ENCODE measurements at regions not wholly inside any gene's neighbourhood (a gene's known extent, or its start where the extent isn't known, plus 50 kb on each side); places are given as distances from the start of the nearest gene placed in this dataset.
"Not testable (repeated sequence)": the region's sequence is repeated elsewhere in the genome, so short reads cannot be mapped to it uniquely, and the experiment has no call there.

- H3K4me3 ChIP-seq (ENCODE audit: low read depth, low read length); H3K4me1 ChIP-seq (ENCODE audit: control insufficient read depth, insufficient read depth, low read length); H3K27ac ChIP-seq (ENCODE audit: extremely low read depth, low read depth, low read length); POLR2A ChIA-PET; H3K36me3 ChIP-seq (ENCODE audit: control insufficient read depth in 2 of 2, insufficient read depth in 1 of 2, low read length in 2 of 2); H3K9me3 ChIP-seq (ENCODE audit: control insufficient read depth, insufficient read depth, low read depth, low read length): not testable (repeated sequence)
- CTCF ChIA-PET = interaction anchor here (0.6 to 2.4 kb wide), 3 partner anchors 154 to 634 kb away, joined by 3 to 11 read pairs (median 3); no protein-coding TSS in a partner anchor
- TF ChIP-seq, protein P1, sequence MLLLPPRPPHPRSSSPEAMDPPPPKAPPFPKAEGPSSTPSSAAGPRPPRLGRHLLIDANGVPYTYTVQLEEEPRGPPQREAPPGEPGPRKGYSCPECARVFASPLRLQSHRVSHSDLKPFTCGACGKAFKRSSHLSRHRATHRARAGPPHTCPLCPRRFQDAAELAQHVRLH (tag by site-specific recombination; IDR thresholded peaks at IDR 0.05) = 0 out of 2 replicates have a peak, but pooled peaks have one; percentile 20
- TF ChIP-seq ZNF146 (tag by site-specific recombination; IDR thresholded peaks at IDR 0.05) = peak; percentile 93
Observed at GRCh38 chr12:5175415-5175814, 131.7 kb downstream of the KCNA5 start.

DNA sequence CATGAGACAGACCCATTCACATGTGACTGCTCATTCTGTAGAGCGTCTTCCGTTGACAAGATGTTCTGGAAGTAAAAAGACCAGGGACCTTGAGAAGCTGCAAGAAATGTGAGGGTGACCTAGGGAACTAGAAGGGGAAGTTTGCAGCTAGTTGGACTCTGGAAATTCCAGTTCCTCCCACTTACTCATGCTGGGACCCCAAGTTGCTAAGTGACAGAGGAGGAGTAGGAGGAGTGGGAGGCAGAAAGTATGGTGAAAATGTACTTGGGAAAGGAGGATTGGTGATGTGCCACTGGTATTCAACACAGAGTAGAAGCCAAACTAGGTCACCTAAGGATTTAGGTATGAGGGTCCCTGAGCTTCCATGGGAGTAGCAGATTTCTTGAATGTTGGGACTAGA lies 132.4 kb downstream of the KCNA5 start:
- no peak overlapping the region for H3K4me3 ChIP-seq (ENCODE audit: low read depth, low read length)
- no peaks in the 10 kb centered on the region for H3K4me1 ChIP-seq (ENCODE audit: control insufficient read depth, insufficient read depth, low read length)
- H3K27ac ChIP-seq (ENCODE audit: extremely low read depth, low read depth, low read length) = no peak overlapping the region
- CTCF ChIA-PET = interaction anchor here (0.6 to 2.4 kb wide), 7 partner anchors 10 to 776 kb away, joined by 3 to 11 read pairs (median 4); no protein-coding TSS in a partner anchor
- TF ChIP-seq ZNF132 (tag by site-specific recombination; IDR thresholded peaks at IDR 0.05; ENCODE audit: borderline replicate concordance) = no peak
- peak; percentile 69 for TF ChIP-seq ZFHX2 (tag by site-specific recombination; conservative IDR thresholded peaks at IDR 0.05)
- TF ChIP-seq EGR2 (tag by site-specific recombination; IDR thresholded peaks at IDR 0.05; ENCODE audit: low read depth) = peak; percentile 65
- POLR2A ChIA-PET = no interaction called here
- H3K36me3 ChIP-seq (ENCODE audit: control insufficient read depth in 2 of 2, insufficient read depth in 1 of 2, low read length in 2 of 2) = no peaks in the 10 kb centered on the region
- no peaks in the 10 kb centered on the region for H3K9me3 ChIP-seq (ENCODE audit: control insufficient read depth, insufficient read depth, low read depth, low read length)

DNA sequence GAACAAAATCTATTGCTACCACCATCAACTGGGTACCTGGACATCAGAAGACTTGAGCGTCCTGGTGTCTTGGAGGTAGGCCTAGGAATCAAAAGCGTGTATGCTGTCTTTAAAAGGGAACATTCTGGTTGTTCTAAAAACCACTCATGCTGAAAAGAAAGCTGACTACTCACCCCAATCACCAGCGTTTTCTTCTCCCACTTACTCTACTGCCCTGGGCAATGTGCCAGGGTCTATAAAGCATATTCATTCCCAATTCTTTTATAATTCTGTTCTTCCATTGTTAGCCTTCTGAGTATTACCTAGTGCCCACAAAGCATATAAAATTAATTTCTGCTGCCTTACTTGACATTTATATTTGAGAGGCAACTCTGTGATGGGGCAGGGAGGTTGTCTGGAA lies 133.4 kb downstream of the KCNA5 start:
- ChIA-PET CTCF (interaction anchor here (0.6 to 1.1 kb wide), 4 partner anchors 10 to 192 kb away, joined by 3 read pairs; no protein-coding TSS in a partner anchor), POLR2A (no interaction called here)
- Histone ChIP-seq H3K4me1 (ENCODE audit: control insufficient read depth, insufficient read depth, low read length) (no peaks in the 10 kb centered on the region), H3K27ac (ENCODE audit: extremely low read depth, low read depth, low read length) (no peak overlapping the region), H3K36me3 (ENCODE audit: control insufficient read depth in 2 of 2, insufficient read depth in 1 of 2, low read length in 2 of 2) (no peaks in the 10 kb centered on the region), H3K9me3 (ENCODE audit: control insufficient read depth, insufficient read depth, low read depth, low read length) (no peaks in the 10 kb centered on the region), H3K4me3 (ENCODE audit: low read depth, low read length) (no peak overlapping the region)
- TF ChIP-seq ZBTB1 (tag by site-specific recombination; IDR thresholded peaks at IDR 0.05) (no peak), ZNF610 (tag by site-specific recombination; IDR thresholded peaks at IDR 0.05; ENCODE audit: borderline replicate concordance) (no peak), ZIC2 (tag by site-specific recombination; IDR thresholded peaks at IDR 0.05) (no peak), EGR2 (tag by site-specific recombination; IDR thresholded peaks at IDR 0.05; ENCODE audit: low read depth) (no peak), ZNF112 (tag by site-specific recombination; IDR thresholded peaks at IDR 0.05) (no peak), ZBTB10 (tag by site-specific recombination; IDR thresholded peaks at IDR 0.05) (no peak), ZNF544 (tag by site-specific recombination; IDR thresholded peaks at IDR 0.05) (no peak), HIC1 (tag by site-specific recombination; IDR thresholded peaks at IDR 0.05) (no peak), SCRT2 (tag by site-specific recombination; IDR thresholded peaks at IDR 0.05) (no peak)
- TF ChIP-seq, protein P2, sequence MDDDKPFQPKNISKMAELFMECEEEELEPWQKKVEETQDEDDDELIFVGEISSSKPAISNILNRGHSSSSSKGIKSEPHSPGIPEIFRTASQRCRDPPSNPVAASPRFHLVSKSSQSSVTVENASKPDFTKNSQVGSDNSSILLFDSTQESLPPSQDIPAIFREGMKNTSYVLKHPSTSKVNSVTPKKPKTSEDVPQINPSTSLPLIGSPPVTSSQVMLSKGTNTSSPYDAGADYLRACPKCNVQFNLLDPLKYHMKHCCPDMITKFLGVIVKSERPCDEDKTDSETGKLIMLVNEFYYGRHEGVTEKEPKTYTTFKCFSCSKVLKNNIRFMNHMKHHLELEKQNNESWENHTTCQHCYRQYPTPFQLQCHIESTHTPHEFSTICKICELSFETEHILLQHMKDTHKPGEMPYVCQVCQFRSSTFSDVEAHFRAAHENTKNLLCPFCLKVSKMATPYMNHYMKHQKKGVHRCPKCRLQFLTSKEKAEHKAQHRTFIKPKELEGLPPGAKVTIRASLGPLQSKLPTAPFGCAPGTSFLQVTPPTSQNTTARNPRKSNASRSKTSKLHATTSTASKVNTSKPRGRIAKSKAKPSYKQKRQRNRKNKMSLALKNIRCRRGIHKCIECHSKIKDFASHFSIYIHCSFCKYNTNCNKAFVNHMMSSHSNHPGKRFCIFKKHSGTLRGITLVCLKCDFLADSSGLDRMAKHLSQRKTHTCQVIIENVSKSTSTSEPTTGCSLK (tag by site-specific recombination; IDR thresholded peaks at IDR 0.05) = no peak
- TF ChIP-seq, protein P3, sequence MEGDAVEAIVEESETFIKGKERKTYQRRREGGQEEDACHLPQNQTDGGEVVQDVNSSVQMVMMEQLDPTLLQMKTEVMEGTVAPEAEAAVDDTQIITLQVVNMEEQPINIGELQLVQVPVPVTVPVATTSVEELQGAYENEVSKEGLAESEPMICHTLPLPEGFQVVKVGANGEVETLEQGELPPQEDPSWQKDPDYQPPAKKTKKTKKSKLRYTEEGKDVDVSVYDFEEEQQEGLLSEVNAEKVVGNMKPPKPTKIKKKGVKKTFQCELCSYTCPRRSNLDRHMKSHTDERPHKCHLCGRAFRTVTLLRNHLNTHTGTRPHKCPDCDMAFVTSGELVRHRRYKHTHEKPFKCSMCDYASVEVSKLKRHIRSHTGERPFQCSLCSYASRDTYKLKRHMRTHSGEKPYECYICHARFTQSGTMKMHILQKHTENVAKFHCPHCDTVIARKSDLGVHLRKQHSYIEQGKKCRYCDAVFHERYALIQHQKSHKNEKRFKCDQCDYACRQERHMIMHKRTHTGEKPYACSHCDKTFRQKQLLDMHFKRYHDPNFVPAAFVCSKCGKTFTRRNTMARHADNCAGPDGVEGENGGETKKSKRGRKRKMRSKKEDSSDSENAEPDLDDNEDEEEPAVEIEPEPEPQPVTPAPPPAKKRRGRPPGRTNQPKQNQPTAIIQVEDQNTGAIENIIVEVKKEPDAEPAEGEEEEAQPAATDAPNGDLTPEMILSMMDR (tag by site-specific recombination; IDR thresholded peaks at IDR 0.05) = no peak
- TF ChIP-seq, protein P4, sequence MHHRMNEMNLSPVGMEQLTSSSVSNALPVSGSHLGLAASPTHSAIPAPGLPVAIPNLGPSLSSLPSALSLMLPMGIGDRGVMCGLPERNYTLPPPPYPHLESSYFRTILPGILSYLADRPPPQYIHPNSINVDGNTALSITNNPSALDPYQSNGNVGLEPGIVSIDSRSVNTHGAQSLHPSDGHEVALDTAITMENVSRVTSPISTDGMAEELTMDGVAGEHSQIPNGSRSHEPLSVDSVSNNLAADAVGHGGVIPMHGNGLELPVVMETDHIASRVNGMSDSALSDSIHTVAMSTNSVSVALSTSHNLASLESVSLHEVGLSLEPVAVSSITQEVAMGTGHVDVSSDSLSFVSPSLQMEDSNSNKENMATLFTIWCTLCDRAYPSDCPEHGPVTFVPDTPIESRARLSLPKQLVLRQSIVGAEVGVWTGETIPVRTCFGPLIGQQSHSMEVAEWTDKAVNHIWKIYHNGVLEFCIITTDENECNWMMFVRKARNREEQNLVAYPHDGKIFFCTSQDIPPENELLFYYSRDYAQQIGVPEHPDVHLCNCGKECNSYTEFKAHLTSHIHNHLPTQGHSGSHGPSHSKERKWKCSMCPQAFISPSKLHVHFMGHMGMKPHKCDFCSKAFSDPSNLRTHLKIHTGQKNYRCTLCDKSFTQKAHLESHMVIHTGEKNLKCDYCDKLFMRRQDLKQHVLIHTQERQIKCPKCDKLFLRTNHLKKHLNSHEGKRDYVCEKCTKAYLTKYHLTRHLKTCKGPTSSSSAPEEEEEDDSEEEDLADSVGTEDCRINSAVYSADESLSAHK (tag by site-specific recombination; IDR thresholded peaks at IDR 0.05) = no peak
